ENCODE measurements at regions not wholly inside any gene's neighbourhood (a gene's known extent, or its start where the extent isn't known, plus 50 kb on each side); places are given as distances from the start of the nearest gene placed in this dataset.
"Not testable (repeated sequence)": the region's sequence is repeated elsewhere in the genome, so short reads cannot be mapped to it uniquely, and the experiment has no call there.

DNA sequence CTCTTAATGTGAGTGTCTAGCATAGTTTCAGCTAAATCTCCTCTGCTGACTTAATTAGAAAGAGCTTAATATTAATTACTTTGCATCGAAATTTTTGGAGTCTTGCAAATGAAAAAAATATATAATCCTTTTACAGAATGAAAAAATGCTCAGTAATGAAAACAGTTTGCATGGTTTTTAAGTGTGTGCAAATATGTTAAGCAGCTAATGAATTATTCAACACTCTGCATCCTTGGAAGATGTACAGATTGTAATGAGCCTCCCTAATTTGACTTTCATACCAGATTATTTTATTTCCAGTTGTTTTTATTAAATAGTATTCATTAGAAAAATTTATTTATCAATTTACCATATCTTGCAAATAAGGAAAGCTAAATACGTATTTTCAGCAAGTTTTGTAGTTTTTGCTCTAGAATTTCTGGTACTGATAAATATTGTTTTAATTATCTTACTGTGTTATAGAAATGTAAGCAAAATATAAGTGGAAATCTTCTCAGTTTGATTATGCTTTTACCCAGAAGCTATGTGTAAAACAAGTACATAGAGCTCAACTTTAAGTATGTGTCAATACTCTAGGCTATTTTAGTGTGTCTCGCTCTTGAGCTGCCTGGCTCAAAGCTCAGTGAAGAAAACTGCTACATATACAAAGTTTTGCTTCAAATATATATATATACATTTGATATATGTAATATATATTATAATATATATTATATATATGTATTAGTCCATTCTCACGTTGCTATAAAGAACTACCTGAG lies 714.9 kb upstream of the LUZP2 start:
- intact Hi-C loops (cut with micrococcal nuclease): no loop called here
- no peak for DNase-seq
- no peaks in the 10 kb centered on the region for H3K9me3 ChIP-seq (replicated peaks)
- no peaks in the 10 kb centered on the region for H3K27me3 ChIP-seq (ENCODE audit: low read depth)
- TF ChIP-seq, protein P1, sequence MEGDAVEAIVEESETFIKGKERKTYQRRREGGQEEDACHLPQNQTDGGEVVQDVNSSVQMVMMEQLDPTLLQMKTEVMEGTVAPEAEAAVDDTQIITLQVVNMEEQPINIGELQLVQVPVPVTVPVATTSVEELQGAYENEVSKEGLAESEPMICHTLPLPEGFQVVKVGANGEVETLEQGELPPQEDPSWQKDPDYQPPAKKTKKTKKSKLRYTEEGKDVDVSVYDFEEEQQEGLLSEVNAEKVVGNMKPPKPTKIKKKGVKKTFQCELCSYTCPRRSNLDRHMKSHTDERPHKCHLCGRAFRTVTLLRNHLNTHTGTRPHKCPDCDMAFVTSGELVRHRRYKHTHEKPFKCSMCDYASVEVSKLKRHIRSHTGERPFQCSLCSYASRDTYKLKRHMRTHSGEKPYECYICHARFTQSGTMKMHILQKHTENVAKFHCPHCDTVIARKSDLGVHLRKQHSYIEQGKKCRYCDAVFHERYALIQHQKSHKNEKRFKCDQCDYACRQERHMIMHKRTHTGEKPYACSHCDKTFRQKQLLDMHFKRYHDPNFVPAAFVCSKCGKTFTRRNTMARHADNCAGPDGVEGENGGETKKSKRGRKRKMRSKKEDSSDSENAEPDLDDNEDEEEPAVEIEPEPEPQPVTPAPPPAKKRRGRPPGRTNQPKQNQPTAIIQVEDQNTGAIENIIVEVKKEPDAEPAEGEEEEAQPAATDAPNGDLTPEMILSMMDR (IDR thresholded peaks at IDR 0.05; ENCODE audit: borderline replicate concordance): no peak
- H3K4me1 ChIP-seq: no peaks in the 10 kb centered on the region
- no peak overlapping the region for H3K4me3 ChIP-seq
- H3K27ac ChIP-seq (replicated peaks): no peak overlapping the region
- H3K36me3 ChIP-seq: no peaks in the 10 kb centered on the region

DNA sequence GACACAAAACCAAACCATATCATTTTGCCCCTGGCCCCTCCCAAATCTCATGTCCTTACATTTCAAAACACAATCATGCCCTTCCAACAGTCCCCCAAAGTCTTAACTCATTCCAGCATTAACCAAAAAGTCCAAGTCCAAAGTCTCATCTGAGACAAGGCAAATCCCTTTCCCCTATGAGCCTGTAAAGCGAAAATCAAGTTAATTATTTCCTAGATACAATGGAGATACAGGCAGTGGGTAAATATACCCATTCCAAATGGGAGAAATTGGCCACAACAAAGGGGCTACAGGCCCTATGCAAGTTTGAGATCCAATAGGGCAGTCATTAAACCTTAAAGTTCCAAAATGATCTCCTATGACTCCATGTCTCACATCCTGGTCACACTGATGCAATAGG lies 709.9 kb upstream of the LUZP2 start:
- DNase-seq; H3K27ac ChIP-seq (replicated peaks); H3K9me3 ChIP-seq (replicated peaks); H3K36me3 ChIP-seq; intact Hi-C loops (cut with micrococcal nuclease); H3K4me3 ChIP-seq; H3K27me3 ChIP-seq (ENCODE audit: low read depth); H3K4me1 ChIP-seq: not testable (repeated sequence)

- DNase-seq: no peak
- TF ChIP-seq, protein P1 (IDR thresholded peaks at IDR 0.05; ENCODE audit: borderline replicate concordance): no peak
- no peaks in the 10 kb centered on the region for H3K4me1 ChIP-seq
- no peaks in the 10 kb centered on the region for H3K27me3 ChIP-seq (ENCODE audit: low read depth)
- H3K27ac ChIP-seq (replicated peaks): no peak overlapping the region
- H3K9me3 ChIP-seq (replicated peaks): peaks cover 6% of the 10 kb centered on the region
- no peaks in the 10 kb centered on the region for H3K36me3 ChIP-seq
- intact Hi-C loops (cut with micrococcal nuclease): no loop called here
- H3K4me3 ChIP-seq: no peak overlapping the region
Observed at GRCh38 chr11:23789200-23789853, 707.5 kb upstream of the LUZP2 start.

DNA sequence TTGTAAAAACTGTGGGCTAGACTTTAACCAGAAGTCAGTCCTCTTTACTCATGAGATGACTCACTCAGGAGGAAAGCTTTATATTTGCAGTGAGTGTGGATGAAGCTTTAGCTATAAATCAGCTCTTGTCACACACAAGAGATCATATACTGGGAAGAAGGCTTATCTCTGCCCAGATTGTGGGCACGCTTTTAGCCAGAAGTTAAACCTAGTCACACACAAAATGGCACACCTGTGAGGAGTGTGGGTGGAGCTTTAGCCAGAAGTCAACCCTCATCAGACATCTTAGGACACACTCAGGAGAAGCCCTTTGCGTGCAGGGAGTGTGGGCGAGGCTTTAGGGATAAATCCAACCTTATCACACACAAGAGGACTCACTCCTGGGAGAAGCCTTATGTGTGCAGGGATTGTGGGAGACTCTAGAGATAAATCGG lies 706.9 kb upstream of the LUZP2 start:
- no peak for DNase-seq

DNA sequence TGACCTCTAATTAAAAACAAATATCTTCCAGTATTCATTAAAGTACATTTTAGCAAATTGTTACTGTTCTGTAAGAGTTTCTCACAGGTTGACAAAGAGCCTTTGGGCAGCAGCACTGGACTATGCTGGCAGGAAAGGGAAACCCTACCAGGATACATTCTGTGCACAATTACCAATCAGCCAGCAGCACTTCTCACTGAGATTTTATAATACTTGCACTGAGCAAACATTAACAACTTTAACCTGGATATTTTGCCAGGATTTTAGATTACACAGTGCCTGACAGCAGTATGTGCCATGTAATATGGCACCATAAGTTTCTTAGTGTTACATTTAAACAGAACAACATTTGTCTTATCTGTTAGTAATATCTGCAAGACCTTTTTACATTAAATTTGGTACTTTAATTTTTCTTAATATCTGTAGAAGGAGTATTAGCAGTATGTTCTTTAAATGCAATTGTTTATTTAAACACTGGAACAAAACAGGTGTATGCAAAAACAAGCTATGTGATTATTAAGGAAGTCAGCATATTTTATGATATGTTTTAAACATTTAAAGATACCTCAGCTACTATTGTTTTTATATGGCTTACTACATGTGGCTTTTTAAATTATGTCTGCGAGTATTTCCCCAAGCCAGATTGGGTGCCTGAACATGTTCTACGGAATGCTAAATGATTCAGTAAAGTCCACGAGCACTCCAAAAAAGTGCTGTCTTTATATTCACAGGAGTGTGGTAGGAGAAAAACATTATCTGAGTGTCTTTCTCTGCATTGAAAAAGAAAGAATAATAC lies 699.0 kb upstream of the LUZP2 start:
- H3K9me3 ChIP-seq (replicated peaks): no peaks in the 10 kb centered on the region
- H3K4me1 ChIP-seq: no peaks in the 10 kb centered on the region
- H3K27ac ChIP-seq (replicated peaks): no peak overlapping the region
- intact Hi-C loops (cut with micrococcal nuclease): no loop called here
- H3K36me3 ChIP-seq: no peaks in the 10 kb centered on the region
- TF ChIP-seq, protein P1 (IDR thresholded peaks at IDR 0.05; ENCODE audit: borderline replicate concordance): no peak
- no peaks in the 10 kb centered on the region for H3K27me3 ChIP-seq (ENCODE audit: low read depth)
- no peak for DNase-seq
- no peak overlapping the region for H3K4me3 ChIP-seq

More for the DNA sequence above, 706.9 kb upstream of the LUZP2 start:
- Histone ChIP-seq H3K27me3 (ENCODE audit: low read depth) (no peaks in the 10 kb centered on the region), H3K36me3 (no peaks in the 10 kb centered on the region), H3K9me3 (replicated peaks) (peaks cover 6% of the 10 kb centered on the region), H3K27ac (replicated peaks) (no peak overlapping the region), H3K4me1 (no peaks in the 10 kb centered on the region), H3K4me3 (no peak overlapping the region)
- intact Hi-C loops (cut with micrococcal nuclease): no loop called here
- TF ChIP-seq, protein P1 (IDR thresholded peaks at IDR 0.05; ENCODE audit: borderline replicate concordance): no peak

DNA sequence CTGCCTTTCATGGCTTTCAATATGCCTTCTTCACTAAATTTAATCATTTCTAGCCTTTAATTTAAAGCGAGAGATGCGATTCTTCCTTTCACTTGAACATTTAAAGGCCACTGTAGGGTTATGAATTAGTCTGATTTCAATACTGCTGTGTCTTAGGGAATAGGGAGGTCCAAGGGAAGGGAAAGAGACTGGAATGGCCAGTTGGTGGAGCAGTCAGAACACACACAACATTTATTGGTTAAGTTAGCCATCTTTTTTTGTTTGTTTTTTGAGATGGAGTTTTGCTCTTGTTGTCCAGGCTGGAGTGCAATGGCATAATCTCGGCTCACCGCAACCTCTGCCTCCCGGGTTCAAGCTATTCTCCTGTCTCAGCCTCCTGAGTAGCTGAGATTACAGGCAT lies 662.5 kb upstream of the LUZP2 start:
- H3K9me3 ChIP-seq (replicated peaks); H3K36me3 ChIP-seq; H3K4me1 ChIP-seq; H3K4me3 ChIP-seq; intact Hi-C loops (cut with micrococcal nuclease); H3K27me3 ChIP-seq (ENCODE audit: low read depth); DNase-seq; H3K27ac ChIP-seq (replicated peaks): not testable (repeated sequence)
